ENCODE measurements at regions not wholly inside any gene's neighbourhood (a gene's known extent, or its start where the extent isn't known, plus 50 kb on each side); places are given as distances from the start of the nearest gene placed in this dataset.
A peak's percentile ranks its signal among the peaks of the same experiment; 100 is the strongest.
"Not testable (repeated sequence)": the region's sequence is repeated elsewhere in the genome, so short reads cannot be mapped to it uniquely, and the experiment has no call there.

- DNase-seq, result no peak
Observed at GRCh38 chr16:65751622-65752521, 614.6 kb upstream of the CDH5 start.

- peak; percentile 22 for DNase-seq
Observed at GRCh38 chr16:65749506-65749905, 617.0 kb upstream of the CDH5 start.

GRCh38 chr16:65746941-65747340 is 619.5 kb upstream of the CDH5 start:
- DNase-seq, result no peak

- DNase-seq, result no peak
Observed at GRCh38 chr16:65745201-65745708, 621.2 kb upstream of the CDH5 start.

- DNase-seq, result no peak
Observed at GRCh38 chr16:65744401-65744800, 622.1 kb upstream of the CDH5 start.

- no peak for DNase-seq
Observed at GRCh38 chr16:65743558-65743957, 621.7 kb upstream of the CDH11 start.

- no peak for DNase-seq
Observed at GRCh38 chr16:65740711-65741110, 618.8 kb upstream of the CDH11 start.

- DNase-seq, result no peak
Observed at GRCh38 chr16:65739518-65739917, 617.7 kb upstream of the CDH11 start.

GRCh38 chr16:65737831-65738230 is 616.0 kb upstream of the CDH11 start:
- peak; percentile 33 for DNase-seq

GRCh38 chr16:65735615-65736014 is 613.8 kb upstream of the CDH11 start:
- not testable (repeated sequence) for DNase-seq

- DNase-seq, result no peak
Observed at GRCh38 chr16:65733721-65734120, 611.9 kb upstream of the CDH11 start.

- no peak for DNase-seq
Observed at GRCh38 chr16:65731833-65732232, 610.0 kb upstream of the CDH11 start.

GRCh38 chr16:65728652-65729051 is 606.8 kb upstream of the CDH11 start:
- no peak for DNase-seq

- DNase-seq, result peak; percentile 67
Observed at GRCh38 chr16:65728167-65728566, 606.3 kb upstream of the CDH11 start.

GRCh38 chr16:65727534-65728137 is 605.8 kb upstream of the CDH11 start:
- DNase-seq, result no peak

- DNase-seq, result no peak
Observed at GRCh38 chr16:65725156-65725845, 603.4 kb upstream of the CDH11 start.

GRCh38 chr16:65722429-65722828 is 600.6 kb upstream of the CDH11 start:
- no peak for DNase-seq

GRCh38 chr16:65717846-65718245 is 596.0 kb upstream of the CDH11 start:
- DNase-seq, result no peak

GRCh38 chr16:65716737-65717700 is 595.2 kb upstream of the CDH11 start:
- no peak for DNase-seq

GRCh38 chr16:65713181-65713808 is 591.4 kb upstream of the CDH11 start:
- DNase-seq, result no peak

GRCh38 chr16:65710107-65710506 is 588.2 kb upstream of the CDH11 start:
- DNase-seq, result no peak

- no peak for DNase-seq
Observed at GRCh38 chr16:65704866-65705265, 583.0 kb upstream of the CDH11 start.

All from retina (tissue), 1 donor.